GM20431 (cell line): ENCODE measurements at regions not wholly inside any gene's neighbourhood (a gene's known extent, or its start where the extent isn't known, plus 50 kb on each side); places are given as distances from the start of the nearest gene placed in this dataset.

Experiments used
- in situ Hi-C: fragments of 300-500 bp; cut with MseI, MboI; formaldehyde crosslinking; loops from one replicate; pipeline ENCODE4 v1.15.0; 2020; ENCODE audit warnings: low sequenced_read_pairs; ENCODE audit not compliant: unreplicated experiment

GRCh38 chr14:31962920-31963319, 114.2 kb upstream of the ARHGAP5 start:
- in situ Hi-C loops, result no loop called here

- in situ Hi-C loops, result no loop called here
Observed at GRCh38 chr14:31963587-31963986, 113.5 kb upstream of the ARHGAP5 start.

- in situ Hi-C loops, result no loop called here
Observed at GRCh38 chr14:31964490-31964889, 112.6 kb upstream of the ARHGAP5 start.

GRCh38 chr14:31965071-31965734, 111.9 kb upstream of the ARHGAP5 start:
- in situ Hi-C loops, result no loop called here

DNA sequence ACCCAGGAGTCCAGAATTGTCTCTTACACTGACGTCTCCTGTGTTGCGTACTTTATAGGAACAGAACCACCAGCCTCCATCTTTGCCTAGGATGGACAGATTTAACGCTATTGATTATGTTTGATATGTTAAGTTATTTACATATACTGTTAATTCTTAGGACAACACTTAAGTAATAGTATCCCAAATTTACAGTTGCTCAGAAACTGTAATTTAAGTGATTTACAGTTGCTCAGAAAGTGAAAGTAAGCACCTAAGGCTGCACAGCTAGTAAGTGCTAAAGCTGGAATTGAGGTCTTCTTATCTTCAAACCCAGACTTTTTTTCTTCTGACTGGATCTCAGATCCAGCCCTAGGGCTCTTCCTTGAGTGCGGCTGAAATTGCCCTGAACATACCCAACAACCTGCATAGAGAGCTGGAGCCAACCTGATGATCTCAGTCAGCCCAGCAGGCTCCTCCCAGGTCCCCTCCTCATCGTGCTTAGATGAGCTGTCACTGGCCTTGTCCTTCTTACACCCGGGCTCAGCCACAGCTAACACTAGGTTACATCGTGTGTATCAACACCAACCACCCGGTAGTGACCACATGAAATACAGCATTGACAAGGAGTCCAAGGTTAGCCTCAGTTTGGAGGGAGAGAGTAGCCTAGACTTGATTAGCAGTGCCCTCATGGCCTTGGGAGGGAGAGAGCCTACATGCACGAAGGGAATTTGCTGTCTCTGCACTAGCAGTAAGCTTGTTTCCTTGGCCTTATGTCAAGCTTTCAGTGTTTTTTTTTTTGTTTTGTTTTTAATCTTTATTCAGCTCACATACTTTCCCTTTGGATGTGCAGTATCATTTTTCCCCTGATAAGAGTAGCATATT, 111.1 kb upstream of the ARHGAP5 start:
- in situ Hi-C loops, result no loop called here

- in situ Hi-C loops, result no loop called here
Observed at GRCh38 chr14:31966896-31967668, 110.0 kb upstream of the ARHGAP5 start.

- in situ Hi-C loops, result no loop called here
Observed at GRCh38 chr14:31967669-31967975, 109.5 kb upstream of the ARHGAP5 start.

DNA sequence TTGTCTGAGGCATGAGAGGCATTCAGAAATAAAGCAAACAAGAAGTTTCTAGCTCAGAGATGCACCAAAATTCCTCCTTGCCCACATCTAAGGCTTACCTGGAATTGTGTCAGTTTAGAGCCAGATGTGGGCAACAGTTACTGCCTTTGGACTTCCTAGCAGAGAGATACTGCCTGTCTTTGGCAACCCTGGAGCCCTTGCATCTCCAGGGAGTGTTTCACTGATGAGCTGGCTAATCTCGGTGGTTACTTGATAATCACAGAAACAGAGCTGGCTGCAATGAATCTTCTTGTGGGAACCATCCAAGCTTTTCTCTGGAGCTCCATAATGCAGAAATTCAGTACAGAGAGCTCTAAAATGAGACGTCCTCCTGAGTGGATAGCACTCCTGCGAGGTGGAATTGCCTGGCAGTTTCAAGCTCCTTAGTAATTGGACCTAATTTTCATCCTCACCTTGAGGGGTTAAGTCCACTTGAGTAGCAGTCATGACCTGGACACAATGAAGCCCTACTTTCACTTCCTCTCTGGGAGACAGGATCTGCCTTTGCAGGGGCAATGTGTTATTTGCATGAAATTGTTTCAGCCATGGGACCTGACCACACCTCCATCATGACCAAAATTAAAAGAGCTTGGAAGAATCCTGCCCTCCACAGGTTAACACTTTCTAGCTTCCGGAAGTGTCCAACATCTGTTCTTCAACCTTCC, 108.8 kb upstream of the ARHGAP5 start:
- in situ Hi-C loops, result no loop called here

- in situ Hi-C loops, result no loop called here
Observed at GRCh38 chr14:31968956-31969698, 108.0 kb upstream of the ARHGAP5 start.

- in situ Hi-C loops, result no loop called here
Observed at GRCh38 chr14:31969699-31970240, 107.3 kb upstream of the ARHGAP5 start.

DNA sequence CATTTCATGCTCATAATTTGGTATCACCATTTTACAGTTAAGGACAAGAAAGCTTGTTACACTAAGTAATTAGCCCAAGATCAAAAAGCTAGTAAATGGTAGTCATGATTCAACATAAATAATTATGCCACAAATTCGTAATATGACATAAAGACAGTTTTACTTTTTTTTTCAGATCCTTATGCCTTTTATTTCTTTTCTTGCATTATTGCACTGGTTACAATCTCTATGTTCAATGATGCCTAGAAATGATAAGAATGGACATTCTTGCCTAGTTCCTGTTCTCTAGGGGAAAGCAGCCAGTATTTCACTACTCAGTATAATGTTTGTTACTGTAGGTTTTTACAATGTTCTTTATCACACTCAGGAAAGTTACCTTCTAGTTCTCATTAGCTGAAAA, 106.4 kb upstream of the ARHGAP5 start:
- in situ Hi-C loops, result no loop called here

GRCh38 chr14:31971612-31972011, 105.5 kb upstream of the ARHGAP5 start:
- in situ Hi-C loops, result no loop called here

- in situ Hi-C loops, result no loop called here
Observed at GRCh38 chr14:31977001-31977556, 100.0 kb upstream of the ARHGAP5 start.

- in situ Hi-C loops, result no loop called here
Observed at GRCh38 chr14:31978423-31978822, 98.7 kb upstream of the ARHGAP5 start.

DNA sequence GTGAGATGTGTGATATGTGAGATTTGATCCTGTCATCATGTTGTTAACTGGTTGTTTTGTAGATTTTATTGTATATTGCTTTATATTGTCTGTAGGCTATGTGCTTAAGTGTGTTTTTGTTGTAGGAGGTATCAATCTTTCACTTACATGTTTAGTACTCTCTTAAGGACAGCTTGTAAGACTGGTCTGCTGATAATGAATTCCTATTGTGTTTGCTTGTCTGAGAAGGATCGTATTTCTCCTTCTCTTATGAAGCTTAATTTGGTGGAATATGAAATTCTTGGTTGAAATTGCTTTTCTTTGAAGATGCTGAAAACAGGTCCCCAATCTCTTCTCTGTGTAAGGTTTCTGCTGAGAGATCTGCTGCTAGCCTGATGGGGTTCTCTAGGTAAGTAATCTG, 94.5 kb upstream of the ARHGAP5 start:
- in situ Hi-C loops, result no loop called here

- in situ Hi-C loops, result no loop called here
Observed at GRCh38 chr14:31986405-31986804, 90.7 kb upstream of the ARHGAP5 start.

GRCh38 chr14:31987721-31988120, 89.4 kb upstream of the ARHGAP5 start:
- in situ Hi-C loops, result no loop called here

GRCh38 chr14:31988244-31988643, 88.9 kb upstream of the ARHGAP5 start:
- in situ Hi-C loops, result no loop called here

DNA sequence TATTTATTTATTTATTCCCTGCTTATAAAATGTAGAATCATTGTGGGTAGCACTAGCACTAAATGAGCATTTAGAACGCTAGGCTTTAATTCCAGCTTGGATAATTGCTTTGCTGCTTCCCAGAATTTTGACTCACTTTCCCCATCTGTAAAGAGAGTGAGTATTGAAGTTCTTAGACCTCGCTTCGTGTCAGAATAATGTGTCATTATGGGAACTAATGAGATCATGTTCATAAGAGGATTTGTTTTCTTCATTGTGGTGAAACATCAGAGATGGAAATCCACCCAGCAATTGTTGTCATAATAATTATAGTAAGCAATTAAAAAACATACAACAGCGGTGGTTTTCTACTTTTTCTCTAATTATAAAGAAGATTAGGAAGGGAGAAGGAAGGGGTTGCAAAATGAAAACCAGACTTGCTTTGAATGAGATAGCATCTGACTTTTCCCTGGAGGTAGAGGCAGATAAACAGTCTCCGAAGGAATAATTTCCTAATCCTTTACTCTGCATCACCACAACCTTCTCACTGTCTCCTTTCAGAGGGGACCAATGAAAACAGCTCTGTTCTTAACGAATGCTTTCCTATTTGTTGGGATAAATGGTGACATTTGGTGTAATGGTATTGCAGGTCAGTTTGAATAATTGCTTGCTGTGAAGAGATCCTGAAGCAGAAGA, 86.8 kb upstream of the ARHGAP5 start:
- in situ Hi-C loops, result no loop called here
